HG03354 (cell line): ENCODE measurements at regions not wholly inside any gene's neighbourhood (a gene's known extent, or its start where the extent isn't known, plus 50 kb on each side); places are given as distances from the start of the nearest gene placed in this dataset.
"Not testable (repeated sequence)": the region's sequence is repeated elsewhere in the genome, so short reads cannot be mapped to it uniquely, and the experiment has no call there.

Experiments
- ATAC-seq: cut with Tn5 transposase; IDR thresholded peaks from one replicate; pipeline ENCODE4 v1.9.1; 2021; ENCODE audit warnings: mild to moderate bottlenecking; ENCODE audit not compliant: unreplicated experiment, poor library complexity, severe bottlenecking

GRCh38 chr3:15899388-15899787 lies 101.6 kb upstream of the ANKRD28 start:
- ATAC-seq = no peak

- ATAC-seq = no peak
Measured at GRCh38 chr3:15903164-15903563, 105.4 kb upstream of the ANKRD28 start.

GRCh38 chr3:15903759-15904720 lies 106.3 kb upstream of the ANKRD28 start:
- ATAC-seq = no peak

DNA sequence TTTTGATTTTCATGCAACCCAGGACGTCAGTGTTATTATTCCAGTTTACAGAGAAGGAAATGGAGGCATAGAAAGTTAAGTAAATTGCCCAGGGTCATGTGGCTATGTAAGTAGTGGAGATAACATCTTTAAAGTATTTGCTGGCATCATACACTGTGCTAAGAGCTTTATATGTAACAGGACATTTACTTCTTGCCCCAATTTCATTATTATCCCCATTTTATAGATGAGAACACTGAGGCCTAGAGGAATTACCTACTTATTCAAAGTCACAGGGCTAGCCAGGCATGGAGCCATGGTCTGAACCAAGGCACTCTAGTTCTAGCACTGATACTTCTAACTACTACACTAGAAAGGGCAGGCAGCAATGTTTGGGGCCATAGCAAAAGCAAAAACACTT lies 107.3 kb upstream of the ANKRD28 start:
- no peak for ATAC-seq

GRCh38 chr3:15907403-15907802 lies 109.6 kb upstream of the ANKRD28 start:
- not testable (repeated sequence) for ATAC-seq

DNA sequence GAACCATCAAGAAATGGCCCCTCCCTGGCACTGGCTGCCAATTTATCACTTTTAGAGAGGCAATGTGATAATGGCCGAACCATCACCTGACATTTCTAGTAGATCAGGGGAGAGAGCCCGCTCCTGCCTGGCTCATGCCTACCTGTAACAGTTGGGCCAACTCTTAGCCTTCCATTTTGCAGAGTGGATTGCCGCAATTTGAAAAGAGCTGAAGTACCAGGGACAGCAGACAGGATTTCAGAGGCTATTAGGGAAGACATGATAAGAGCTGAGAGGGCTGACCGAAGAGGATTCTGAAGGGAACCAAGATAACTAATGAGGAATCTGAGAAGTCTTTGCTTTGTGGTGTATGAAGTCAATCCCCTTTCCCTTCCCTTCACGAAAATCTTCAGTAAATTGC lies 121.2 kb upstream of the ANKRD28 start:
- ATAC-seq = no peak

GRCh38 chr3:15919971-15920370 lies 122.2 kb upstream of the ANKRD28 start:
- ATAC-seq = no peak

DNA sequence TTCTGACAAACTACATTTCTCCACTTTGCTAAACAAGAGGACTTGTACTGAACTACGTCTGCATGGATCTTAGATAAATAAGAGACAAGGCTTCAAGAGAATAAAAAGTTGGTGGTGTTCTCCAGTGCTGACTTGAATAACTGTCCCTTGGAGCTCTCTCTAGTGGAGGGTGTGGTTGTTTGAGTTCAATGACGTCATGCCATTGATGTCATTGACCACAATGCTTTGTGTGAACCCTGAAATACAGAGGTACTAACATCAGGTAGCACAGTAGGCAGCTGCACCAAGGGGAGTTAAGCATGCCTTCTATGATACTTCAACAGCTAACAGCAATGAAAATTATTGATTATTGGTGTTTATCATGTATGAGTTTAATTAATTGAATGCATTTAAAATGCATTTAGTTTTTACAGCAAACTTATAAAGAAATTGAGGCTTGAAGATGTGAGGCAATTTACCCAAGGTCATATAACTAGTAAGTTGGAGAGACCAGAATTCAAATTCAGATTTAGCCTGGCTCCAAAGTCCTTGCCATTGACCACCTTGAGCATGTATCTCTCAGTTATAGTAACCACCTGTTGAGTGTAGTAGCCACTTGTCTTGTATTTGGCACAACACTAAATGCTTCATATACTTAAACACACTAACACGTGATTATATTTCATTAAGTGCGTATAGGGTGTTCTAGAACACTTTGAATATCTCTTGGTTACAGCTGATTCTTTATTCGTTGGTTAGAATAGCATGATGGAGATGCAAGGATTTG lies 126.0 kb upstream of the ANKRD28 start:
- no peak for ATAC-seq

DNA sequence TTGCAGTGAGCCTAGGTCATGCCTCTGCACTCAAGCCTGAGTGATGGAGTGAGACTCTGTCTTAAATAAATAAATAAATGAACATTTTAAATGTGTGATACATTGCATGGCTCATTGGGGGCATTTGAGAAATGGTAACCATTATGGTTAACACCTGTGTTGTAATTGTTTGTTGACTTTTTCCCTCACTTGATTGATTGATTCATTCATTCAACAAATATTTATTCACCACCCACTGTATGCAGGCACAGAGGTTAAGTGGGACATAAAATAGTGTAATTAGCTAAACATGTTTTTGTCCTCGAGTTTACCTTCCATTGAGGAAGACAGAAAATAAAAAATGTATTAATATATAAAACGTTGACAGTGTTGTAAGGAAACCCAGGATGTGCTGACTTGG lies 127.1 kb upstream of the ANKRD28 start:
- ATAC-seq = no peak

DNA sequence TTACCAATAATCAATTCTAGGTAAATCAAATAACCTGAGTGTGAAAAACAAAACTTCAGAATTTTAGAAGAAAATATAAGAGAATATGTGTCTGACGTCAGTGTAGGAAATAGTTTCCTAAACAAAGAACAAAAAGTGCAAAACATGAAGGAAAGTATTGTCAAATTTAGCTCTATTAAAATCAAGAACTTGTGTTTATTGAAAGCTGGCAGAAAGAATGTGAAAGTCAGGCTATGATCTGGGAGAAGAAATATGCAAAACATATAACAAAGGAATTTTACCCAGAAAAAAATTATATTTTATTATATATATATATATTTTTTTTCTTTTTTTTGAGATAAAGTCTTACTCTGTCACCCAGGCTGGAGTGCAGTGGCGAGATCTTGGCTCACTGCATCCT lies 129.1 kb upstream of the ANKRD28 start:
- no peak for ATAC-seq

DNA sequence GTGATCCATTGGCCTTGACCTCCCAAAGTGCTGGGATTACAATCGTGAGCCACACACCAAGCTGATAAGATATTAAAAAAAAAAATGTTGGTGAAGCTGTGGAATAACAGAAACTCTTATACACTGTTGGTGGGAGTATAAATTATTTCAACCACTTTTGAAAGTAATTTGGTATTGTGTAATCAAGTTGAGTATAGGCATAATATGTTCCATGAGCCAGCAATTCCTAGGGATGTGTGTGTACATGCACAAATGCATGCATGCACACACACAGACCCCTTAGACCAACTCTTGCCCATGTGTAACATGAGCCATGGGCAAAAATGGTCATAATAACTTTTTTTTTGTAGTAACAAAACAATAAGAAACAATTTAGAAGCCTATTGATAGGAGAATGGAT lies 130.2 kb upstream of the ANKRD28 start:
- ATAC-seq = no peak

DNA sequence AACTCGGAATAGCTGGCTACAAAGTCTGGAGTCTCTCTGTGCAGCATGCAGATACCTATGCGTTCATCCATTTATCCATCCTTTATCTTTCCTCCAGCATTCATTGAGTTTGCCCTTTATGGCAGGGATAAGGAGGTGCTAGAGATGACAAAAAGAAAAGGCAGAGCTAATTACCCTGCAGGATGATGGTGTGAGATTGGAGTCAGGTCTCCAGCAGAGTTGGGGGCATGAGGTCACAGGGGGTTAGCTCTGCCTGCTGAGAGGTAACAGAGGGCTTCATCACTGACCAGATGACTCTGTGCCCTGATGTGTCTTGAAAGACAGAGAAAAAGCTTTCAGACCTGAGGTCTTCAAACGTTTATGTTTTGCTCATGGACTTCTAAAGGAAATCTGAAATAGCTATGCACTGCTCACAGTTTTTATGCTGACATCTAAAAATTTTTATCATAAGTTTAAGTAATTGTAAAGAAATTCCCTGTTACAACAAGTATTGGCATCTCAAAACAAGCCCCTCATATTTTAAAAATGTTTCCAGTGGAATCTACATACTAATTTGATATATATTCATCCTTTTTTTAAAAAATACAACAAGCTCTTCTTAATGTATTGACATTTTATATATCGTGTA lies 132.3 kb upstream of the ANKRD28 start:
- ATAC-seq = no peak

DNA sequence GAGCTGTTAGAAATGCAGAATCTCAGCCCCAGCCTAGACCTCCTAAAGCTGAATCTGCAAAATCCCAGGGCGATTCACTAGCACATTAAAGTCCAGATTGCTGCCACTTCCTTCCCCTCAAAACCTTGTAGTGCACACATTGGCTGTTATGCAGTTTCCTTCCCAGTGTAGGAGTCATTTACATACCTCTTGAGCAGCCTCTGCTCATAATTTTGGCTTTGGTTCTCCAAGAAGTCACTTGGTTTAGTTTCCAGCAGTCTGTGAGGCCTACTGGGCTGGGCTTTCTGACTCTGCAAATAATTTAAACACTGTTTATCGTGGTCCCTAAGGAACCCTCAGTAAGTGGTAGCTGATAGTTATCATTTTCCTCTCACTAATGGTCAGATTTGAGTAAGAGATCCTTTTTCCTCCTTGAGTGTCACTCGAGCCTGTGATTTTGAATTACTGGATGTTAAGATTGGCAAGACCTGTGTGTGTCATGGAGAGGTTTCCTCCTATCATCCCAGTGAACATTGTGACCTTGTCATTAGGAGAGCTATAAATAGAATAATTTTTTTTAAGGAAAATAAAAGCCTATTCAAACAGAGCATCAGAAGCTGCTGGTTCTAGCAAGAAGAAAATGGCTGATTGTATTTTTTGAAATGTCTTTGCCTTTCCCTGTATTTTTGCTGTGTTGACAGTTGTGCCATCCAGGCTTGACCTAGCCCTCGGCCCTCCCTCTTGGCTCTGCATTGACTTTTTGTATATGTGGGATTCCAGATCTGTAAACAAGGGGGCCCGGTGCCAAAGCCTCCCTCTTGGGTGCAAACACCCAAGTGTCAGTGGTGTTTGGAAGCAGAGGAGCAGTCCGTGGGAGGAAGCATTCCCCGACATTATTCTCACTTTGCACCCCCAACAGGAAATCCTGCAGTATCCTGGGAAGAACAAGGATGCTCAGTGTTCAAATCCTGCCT lies 134.8 kb upstream of the ANKRD28 start:
- no peak for ATAC-seq

DNA sequence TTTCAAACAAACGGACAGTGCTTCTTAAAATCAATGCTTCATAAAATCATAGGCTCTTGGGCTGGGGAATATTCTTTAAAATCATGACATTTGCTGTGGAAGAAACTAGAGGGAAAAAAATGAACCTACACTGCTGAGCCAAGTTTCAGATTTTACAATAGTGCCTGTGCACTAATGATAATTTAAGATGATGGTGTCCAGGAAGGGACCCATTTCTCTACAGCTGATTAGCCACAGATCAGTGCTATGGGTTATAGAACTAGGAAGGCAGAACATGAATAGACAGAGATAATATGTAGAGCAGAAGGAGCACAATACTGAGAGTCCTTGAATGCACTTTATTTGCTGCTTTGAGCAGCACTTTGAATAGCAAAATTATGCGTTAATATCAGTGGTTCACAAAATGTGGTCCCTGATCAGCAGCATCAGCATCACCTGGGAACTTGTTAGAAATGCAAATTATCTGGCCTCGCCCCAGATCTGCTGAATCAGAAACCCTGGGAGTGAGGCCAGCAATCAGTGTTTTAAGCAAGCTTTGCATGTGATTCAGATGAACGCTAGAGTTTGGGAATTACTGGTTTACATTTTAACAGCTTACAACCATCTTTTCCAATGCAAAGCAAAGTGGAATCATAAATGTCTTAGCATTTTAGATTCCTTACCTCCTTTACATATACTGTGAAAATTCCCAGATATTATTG lies 135.8 kb upstream of the ANKRD28 start:
- no peak for ATAC-seq

GRCh38 chr3:15934389-15935195 lies 136.8 kb upstream of the ANKRD28 start:
- no peak for ATAC-seq

GRCh38 chr3:15936312-15936711 lies 138.5 kb upstream of the ANKRD28 start:
- no peak for ATAC-seq

- ATAC-seq = no peak
Measured at GRCh38 chr3:15940641-15941040, 142.9 kb upstream of the ANKRD28 start.

DNA sequence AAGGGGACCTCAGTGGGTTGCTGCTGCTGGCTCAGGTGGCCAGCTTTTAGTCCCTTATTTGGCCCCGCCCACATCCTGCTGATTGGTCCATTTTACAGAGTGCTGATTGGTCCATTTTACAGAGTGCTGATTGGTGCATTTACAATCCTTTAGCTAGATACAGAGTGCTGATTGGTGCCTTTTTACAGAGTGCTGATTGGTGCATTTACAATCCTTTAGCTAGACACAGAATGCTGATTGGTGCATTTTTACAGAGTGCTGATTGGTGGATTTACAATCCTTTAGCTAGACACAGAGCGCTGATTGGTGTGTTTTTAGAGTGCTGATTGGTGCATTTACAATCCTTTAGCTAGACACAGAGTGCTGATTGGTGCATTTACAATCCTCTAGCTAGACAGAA lies 143.7 kb upstream of the ANKRD28 start:
- ATAC-seq = not testable (repeated sequence)
